ENCODE measurements at regions not wholly inside any gene's neighbourhood (a gene's known extent, or its start where the extent isn't known, plus 50 kb on each side); places are given as distances from the start of the nearest gene placed in this dataset.
"Not testable (repeated sequence)": the region's sequence is repeated elsewhere in the genome, so short reads cannot be mapped to it uniquely, and the experiment has no call there.

- H2BK20ac ChIP-seq (ENCODE audit: low read length); H3K27me3 ChIP-seq (replicated peaks in 1 of 4; ENCODE audit: control insufficient read depth in 3 of 4, extremely low read depth in 1 of 4, insufficient read depth in 3 of 4, low read length in 3 of 4); H4K8ac ChIP-seq (ENCODE audit: extremely low read depth, insufficient read depth, low read length); H4K91ac ChIP-seq (replicated peaks; ENCODE audit: insufficient read length, low read length); H3K79me1 ChIP-seq (ENCODE audit: low read depth, low read length); H2BK5ac ChIP-seq (ENCODE audit: low read depth, low read length); H3K23ac ChIP-seq (ENCODE audit: insufficient read length); H2BK120ac ChIP-seq (replicated peaks; ENCODE audit: low read depth, low read length); H2BK12ac ChIP-seq (ENCODE audit: low read depth, low read length); H3K14ac ChIP-seq (ENCODE audit: insufficient read length); H2BK15ac ChIP-seq (ENCODE audit: low read length); H2AK5ac ChIP-seq (ENCODE audit: low read depth, low read length); DNase-seq (ENCODE audit: low read depth in 1 of 2, low spot score in 2 of 2); H3K56ac ChIP-seq (replicated peaks; ENCODE audit: insufficient read length, low read depth, low read length); H2AFZ ChIP-seq (ENCODE audit: low read length); H3K23me2 ChIP-seq (ENCODE audit: low read depth, low read length); POLR2A ChIA-PET (ENCODE audit: partially characterized antibody); H3K4me3 ChIP-seq (ENCODE audit: extremely low read depth in 1 of 4, insufficient read depth in 2 of 4, low read depth in 3 of 4, low read length in 4 of 4); H3K79me2 ChIP-seq (ENCODE audit: control insufficient read depth in 1 of 2, insufficient read depth in 2 of 2, low read length in 2 of 2); H3K36me3 ChIP-seq (ENCODE audit: control insufficient read depth in 2 of 4, insufficient read depth in 4 of 4, low read length in 3 of 4); H3K27ac ChIP-seq (ENCODE audit: low read depth, low read length); H3K18ac ChIP-seq (ENCODE audit: extremely low read depth, low read length); H3K4me1 ChIP-seq (replicated peaks in 1 of 4; ENCODE audit: control insufficient read depth in 3 of 4, insufficient read depth in 4 of 4, low read length in 3 of 4); FAIRE-seq; H4K20me1 ChIP-seq (replicated peaks in 1 of 2; ENCODE audit: control insufficient read depth in 1 of 2, insufficient read depth in 2 of 2, low read length in 2 of 2); H3K9me3 ChIP-seq (ENCODE audit: insufficient read depth in 2 of 2, low read depth in 1 of 2, low read length in 1 of 2); H3K4ac ChIP-seq (replicated peaks; ENCODE audit: insufficient read length, low read depth, low read length); H3K9ac ChIP-seq (replicated peaks in 1 of 4; ENCODE audit: extremely low read depth in 1 of 4, low read depth in 3 of 4, low read length in 3 of 4); H3K4me2 ChIP-seq (ENCODE audit: insufficient read depth in 1 of 2, low read depth in 2 of 2, low read length in 2 of 2); H4K5ac ChIP-seq (ENCODE audit: insufficient read length, low read depth, low read length): not testable (repeated sequence)
- WGBS, 2 experiments (ENCODE audit: extremely low coverage in 1 of 2, insufficient coverage in 1 of 2, insufficient read length in 1 of 2, insufficient replicate concordance in 2 of 2, low coverage in 1 of 2, low lambda C conversion rate in 2 of 2, missing lambda C conversion rate in 1 of 2) = 95% methylated on average over 1 of the region's 1 CpG; no CpG with 5 or more reads in 1 of the 2 experiments
- CTCF ChIA-PET (ENCODE audit: partially characterized antibody) = interaction anchor here (0.7 kb wide), 1 partner anchor 1607 kb away, joined by 3 read pairs; no protein-coding TSS in a partner anchor
Observed at GRCh38 chr3:193003624-193004023, 86.0 kb upstream of the MB21D2 start.
